Daoy (cell line): ENCODE measurements at regions not wholly inside any gene's neighbourhood (a gene's known extent, or its start where the extent isn't known, plus 50 kb on each side); places are given as distances from the start of the nearest gene placed in this dataset.
"Not testable (repeated sequence)": the region's sequence is repeated elsewhere in the genome, so short reads cannot be mapped to it uniquely, and the experiment has no call there.

Experiments used
- DNase-seq: peaks from one replicate; pipeline ENCODE4 v3.0.0-alpha.2; 2015; ENCODE audit warnings: low read depth

- no peak for DNase-seq
Observed at GRCh38 chr12:105423237-105423636, 92.7 kb downstream of the C12orf75 start.

- no peak for DNase-seq
Observed at GRCh38 chr12:105423921-105424320, 93.4 kb downstream of the C12orf75 start.

- DNase-seq: no peak
Observed at GRCh38 chr12:105425254-105426174, 95.0 kb downstream of the C12orf75 start.

GRCh38 chr12:105426766-105427165 lies 96.3 kb downstream of the C12orf75 start:
- no peak for DNase-seq

- peak; percentile 61 for DNase-seq
Observed at GRCh38 chr12:105427883-105428282, 97.4 kb downstream of the C12orf75 start.

- DNase-seq: no peak
Observed at GRCh38 chr12:105428793-105429395, 98.4 kb downstream of the C12orf75 start.

- DNase-seq: no peak
Observed at GRCh38 chr12:105429511-105429910, 99.0 kb downstream of the C12orf75 start.

GRCh38 chr12:105431537-105432100 lies 101.1 kb downstream of the C12orf75 start:
- no peak for DNase-seq

GRCh38 chr12:105433804-105434203 lies 103.3 kb downstream of the C12orf75 start:
- peak; percentile 66 for DNase-seq

GRCh38 chr12:105436636-105437035 lies 106.1 kb downstream of the C12orf75 start:
- DNase-seq: no peak

GRCh38 chr12:105440037-105440664 lies 109.7 kb downstream of the C12orf75 start:
- no peak for DNase-seq

GRCh38 chr12:105443802-105444652 lies 113.5 kb downstream of the C12orf75 start:
- peak; percentile 34 for DNase-seq

GRCh38 chr12:105444653-105445102 lies 114.2 kb downstream of the C12orf75 start:
- DNase-seq: no peak

- DNase-seq: no peak
Observed at GRCh38 chr12:105445249-105445648, 114.8 kb downstream of the C12orf75 start.

- peak; percentile 65 for DNase-seq
Observed at GRCh38 chr12:105445649-105446048, 115.2 kb downstream of the C12orf75 start.

- DNase-seq: not testable (repeated sequence)
Observed at GRCh38 chr12:105446460-105446859, 116.0 kb downstream of the C12orf75 start.

GRCh38 chr12:105449431-105449830 lies 118.9 kb downstream of the C12orf75 start:
- DNase-seq: no peak

GRCh38 chr12:105451211-105451610 lies 120.7 kb downstream of the C12orf75 start:
- DNase-seq: peak; percentile 63

- DNase-seq: no peak
Observed at GRCh38 chr12:105451798-105452197, 121.3 kb downstream of the C12orf75 start.

GRCh38 chr12:105453316-105453715 lies 122.8 kb downstream of the C12orf75 start:
- no peak for DNase-seq

GRCh38 chr12:105454688-105455087 lies 124.2 kb downstream of the C12orf75 start:
- DNase-seq: no peak
